ENCODE measurements at regions not wholly inside any gene's neighbourhood (a gene's known extent, or its start where the extent isn't known, plus 50 kb on each side); places are given as distances from the start of the nearest gene placed in this dataset.

- H3K9ac ChIP-seq (ENCODE audit: control insufficient read depth, insufficient read depth, low read length), result no peak overlapping the region
- H3K4me3 ChIP-seq, result no peak overlapping the region
- RAD21 ChIA-PET (ENCODE audit: unreplicated experiment), result no interaction called here
- H3K36me3 ChIP-seq (ENCODE audit: control insufficient read depth in 2 of 2, insufficient read depth in 2 of 2, low read length in 1 of 2), result no peaks in the 10 kb centered on the region
- H3K4me1 ChIP-seq (ENCODE audit: control insufficient read depth, insufficient read depth, low read length), result no peaks in the 10 kb centered on the region
- CTCF ChIA-PET, result no interaction called here
- no peaks in the 10 kb centered on the region for H4K20me1 ChIP-seq (ENCODE audit: control insufficient read depth, insufficient read depth)
- no peak overlapping the region for H3K27ac ChIP-seq (ENCODE audit: control insufficient read depth, insufficient read depth)
- no peak overlapping the region for H3K4me2 ChIP-seq (ENCODE audit: control insufficient read depth, insufficient read depth)
- H3K9me3 ChIP-seq (replicated peaks; ENCODE audit: control insufficient read depth, insufficient read depth, low read length), result no peaks in the 10 kb centered on the region
- in situ Hi-C loops (cut with MboI), result no loop called here
- FAIRE-seq (no peak), DNase-seq (ENCODE audit: low read depth, low spot score) (no peak), ATAC-seq (no peak)
- BruUV-seq (replicated peaks), result no TSS peak
- intact Hi-C loops (cut with micrococcal nuclease; ENCODE audit: unreplicated experiment), result no loop called here
- TF ChIP-seq RUNX3 (IDR thresholded peaks at IDR 0.05; ENCODE audit: low read length) (no peak), ESRRA (IDR thresholded peaks at IDR 0.05; ENCODE audit: low read length) (no peak), ATF2 (IDR thresholded peaks at IDR 0.05; ENCODE audit: low read length) (no peak), POLR2AphosphoS2 (IDR thresholded peaks at IDR 0.05; ENCODE audit: low read depth, low read length) (no peak), NBN (IDR thresholded peaks at IDR 0.05) (no peak), NFYB (IDR thresholded peaks at IDR 0.05; ENCODE audit: insufficient read depth, low read depth, low read length) (no peak), MTA2 (IDR thresholded peaks at IDR 0.05; ENCODE audit: low read depth) (no peak), ZSCAN29 (IDR thresholded peaks at IDR 0.05) (no peak), IRF5 (IDR thresholded peaks at IDR 0.05; ENCODE audit: borderline replicate concordance) (no peak), LARP7 (IDR thresholded peaks at IDR 0.05) (no peak), USF2 (IDR thresholded peaks at IDR 0.05; ENCODE audit: borderline replicate concordance, low read depth, low read length) (no peak)
- H2AFZ ChIP-seq (ENCODE audit: control insufficient read depth, low read depth, low read length), result no peak overlapping the region
- 4% methylated on average over 4 of the region's 4 CpGs for WGBS (ENCODE audit: insufficient coverage, insufficient replicate concordance, low lambda C conversion rate, missing lambda C conversion rate)
- SMC1A ChIA-PET (ENCODE audit: uncharacterized antibody, unreplicated experiment), result no interaction called here
- POLR2A ChIA-PET, result no interaction called here
- H3K27me3 ChIP-seq (replicated peaks in 1 of 2; ENCODE audit: control insufficient read depth in 2 of 2, insufficient read depth in 2 of 2, low read length in 1 of 2), result no peaks in the 10 kb centered on the region
- no peaks in the 10 kb centered on the region for H3K79me2 ChIP-seq (ENCODE audit: control insufficient read depth, insufficient read depth, low read length)
These were observed 360.1 kb upstream of the CHD6 start for GRCh38 chr20:41978246-41978790.
